ENCODE measurements at regions not wholly inside any gene's neighbourhood (a gene's known extent, or its start where the extent isn't known, plus 50 kb on each side); places are given as distances from the start of the nearest gene placed in this dataset.
A peak's percentile ranks its signal among the peaks of the same experiment; 100 is the strongest.

DNA sequence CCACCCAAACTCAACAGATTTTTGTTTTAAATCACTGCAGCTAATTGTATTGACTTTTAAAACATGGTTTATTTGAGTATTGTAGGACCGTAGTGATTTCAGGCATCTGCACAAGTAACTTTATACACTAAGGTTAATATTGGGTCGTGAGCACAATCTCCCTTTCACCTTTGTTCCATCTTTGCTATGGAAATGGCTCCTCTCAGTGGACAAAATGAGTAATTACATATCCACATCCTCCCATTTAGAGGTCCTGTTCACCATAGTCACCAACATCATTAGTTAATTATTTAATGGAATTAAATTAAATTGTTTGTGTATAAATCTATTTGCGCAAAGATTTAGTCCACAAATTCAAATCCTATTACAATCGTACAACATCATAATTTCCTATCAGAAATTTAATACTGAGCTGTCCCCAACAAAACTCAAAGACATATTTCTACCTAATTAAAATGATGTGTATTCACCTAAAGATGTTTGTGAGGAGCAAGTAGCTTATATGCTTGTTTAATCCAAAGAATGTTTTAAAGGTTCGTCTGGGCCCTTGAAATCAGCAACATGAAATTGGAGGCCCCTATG is 173.0 kb upstream of the DAPK1 start:
- peak; percentile 79 to 86 for DNase-seq (ENCODE audit: low read depth in 2 of 2)
- TF ChIP-seq, protein P1, sequence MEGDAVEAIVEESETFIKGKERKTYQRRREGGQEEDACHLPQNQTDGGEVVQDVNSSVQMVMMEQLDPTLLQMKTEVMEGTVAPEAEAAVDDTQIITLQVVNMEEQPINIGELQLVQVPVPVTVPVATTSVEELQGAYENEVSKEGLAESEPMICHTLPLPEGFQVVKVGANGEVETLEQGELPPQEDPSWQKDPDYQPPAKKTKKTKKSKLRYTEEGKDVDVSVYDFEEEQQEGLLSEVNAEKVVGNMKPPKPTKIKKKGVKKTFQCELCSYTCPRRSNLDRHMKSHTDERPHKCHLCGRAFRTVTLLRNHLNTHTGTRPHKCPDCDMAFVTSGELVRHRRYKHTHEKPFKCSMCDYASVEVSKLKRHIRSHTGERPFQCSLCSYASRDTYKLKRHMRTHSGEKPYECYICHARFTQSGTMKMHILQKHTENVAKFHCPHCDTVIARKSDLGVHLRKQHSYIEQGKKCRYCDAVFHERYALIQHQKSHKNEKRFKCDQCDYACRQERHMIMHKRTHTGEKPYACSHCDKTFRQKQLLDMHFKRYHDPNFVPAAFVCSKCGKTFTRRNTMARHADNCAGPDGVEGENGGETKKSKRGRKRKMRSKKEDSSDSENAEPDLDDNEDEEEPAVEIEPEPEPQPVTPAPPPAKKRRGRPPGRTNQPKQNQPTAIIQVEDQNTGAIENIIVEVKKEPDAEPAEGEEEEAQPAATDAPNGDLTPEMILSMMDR (IDR thresholded peaks at IDR 0.05; ENCODE audit: low read depth, low read length), result peak; percentile 48
- H3K4me3 ChIP-seq (replicated peaks in 1 of 2; ENCODE audit: low read depth in 2 of 2, low read length in 2 of 2), result no peak overlapping the region

DNA sequence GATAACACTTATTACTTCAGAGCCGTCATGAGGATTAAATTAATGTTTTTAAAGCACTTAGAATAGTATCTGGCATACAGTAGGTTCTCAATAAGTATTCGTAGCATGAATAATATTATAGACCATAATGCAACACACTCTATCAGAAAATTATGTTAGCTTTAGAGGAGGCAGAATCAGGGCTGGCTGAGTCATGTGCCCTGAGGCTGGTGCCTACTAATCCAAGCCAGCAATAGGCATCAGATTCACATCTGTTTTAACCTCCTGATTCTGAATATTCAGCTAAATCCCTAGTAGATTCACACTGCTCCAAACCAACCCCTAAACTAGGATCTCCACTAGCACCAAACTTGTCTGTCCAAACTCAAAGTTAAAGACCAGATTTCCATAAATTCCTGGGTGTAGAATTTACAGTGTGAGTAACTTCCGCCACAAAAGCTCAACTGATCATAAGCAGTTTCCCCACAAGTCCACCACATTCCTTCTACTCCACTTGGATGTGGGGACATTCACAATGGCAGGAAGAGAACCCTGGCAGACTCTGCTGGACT is 170.0 kb upstream of the DAPK1 start:
- DNase-seq (ENCODE audit: low read depth in 2 of 2), result no peak

DNA sequence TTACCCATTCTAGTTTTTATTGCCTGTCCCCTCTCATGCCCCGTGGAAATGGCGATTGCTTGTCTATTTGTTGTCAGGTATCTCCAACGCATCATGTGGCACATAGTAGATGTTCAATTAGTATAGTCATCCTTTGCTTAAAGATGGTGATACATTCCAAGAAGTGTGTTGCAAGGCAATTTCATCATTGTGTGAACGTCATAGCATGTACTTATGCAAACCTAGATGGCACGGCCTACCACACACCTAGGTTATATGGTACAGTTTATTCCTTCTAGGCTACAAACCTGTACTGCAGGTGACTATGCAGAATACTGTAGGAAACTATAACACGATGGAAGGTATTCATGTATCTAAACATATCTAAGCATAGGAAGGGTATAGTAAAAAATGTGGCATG is 163.9 kb upstream of the DAPK1 start:
- no peak for DNase-seq (ENCODE audit: low read depth in 2 of 2)
- TF ChIP-seq, protein P1 (IDR thresholded peaks at IDR 0.05; ENCODE audit: low read depth, low read length), result no peak

More for the DNA sequence above, 170.0 kb upstream of the DAPK1 start:
- TF ChIP-seq, protein P1 (IDR thresholded peaks at IDR 0.05; ENCODE audit: low read depth, low read length), result no peak
- H3K4me3 ChIP-seq (replicated peaks in 1 of 2; ENCODE audit: low read depth in 2 of 2, low read length in 2 of 2), result no peak overlapping the region

DNA sequence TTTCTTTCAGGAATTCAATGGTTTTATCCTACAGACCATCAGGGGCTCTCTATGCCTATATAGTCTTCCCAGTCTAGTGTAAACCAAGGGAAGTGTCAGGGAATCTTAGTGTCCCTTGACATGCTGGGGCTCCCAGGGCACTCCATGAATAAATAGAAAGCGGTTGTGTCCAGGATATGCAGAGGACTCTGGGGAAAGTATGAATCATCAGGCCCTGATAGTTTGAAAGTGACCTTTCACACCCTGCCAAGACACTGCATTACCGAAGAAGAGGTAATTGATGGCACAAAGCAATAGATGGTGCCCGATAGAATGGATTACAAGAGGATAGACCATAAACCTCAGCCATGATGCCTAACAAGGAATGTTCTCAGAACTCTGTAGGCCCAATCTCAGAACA is 163.3 kb upstream of the DAPK1 start:
- TF ChIP-seq, protein P1 (IDR thresholded peaks at IDR 0.05; ENCODE audit: low read depth, low read length), result no peak
- no peak overlapping the region for H3K4me3 ChIP-seq (replicated peaks in 1 of 2; ENCODE audit: low read depth in 2 of 2, low read length in 2 of 2)
- no peak for DNase-seq (ENCODE audit: low read depth in 2 of 2)

More for the DNA sequence above, 163.9 kb upstream of the DAPK1 start:
- no peak overlapping the region for H3K4me3 ChIP-seq (replicated peaks in 1 of 2; ENCODE audit: low read depth in 2 of 2, low read length in 2 of 2)

DNA sequence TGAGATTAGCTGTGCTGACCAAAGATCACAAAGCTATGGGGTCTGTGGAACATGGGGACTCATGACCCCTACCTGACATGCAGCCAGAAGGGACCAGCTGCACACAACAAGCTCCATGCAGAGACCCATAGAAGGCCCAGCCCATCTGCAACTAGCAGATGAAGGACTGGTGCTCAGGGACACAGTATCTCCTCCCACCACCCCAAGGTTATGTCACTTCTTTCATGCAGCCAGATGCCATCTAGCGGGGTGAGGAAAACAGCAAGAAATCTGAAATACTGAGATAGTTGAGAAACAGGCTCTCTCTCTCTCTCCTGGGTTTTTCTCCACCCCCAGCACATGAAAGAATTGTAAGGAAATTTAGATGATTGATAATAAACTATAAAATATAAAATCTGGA is 161.3 kb upstream of the DAPK1 start:
- no peak overlapping the region for H3K4me3 ChIP-seq (replicated peaks in 1 of 2; ENCODE audit: low read depth in 2 of 2, low read length in 2 of 2)
- TF ChIP-seq, protein P1 (IDR thresholded peaks at IDR 0.05; ENCODE audit: low read depth, low read length), result peak; percentile 29
- peak in 1 of 2 donors; percentile 45 for DNase-seq (ENCODE audit: low read depth in 2 of 2)

DNA sequence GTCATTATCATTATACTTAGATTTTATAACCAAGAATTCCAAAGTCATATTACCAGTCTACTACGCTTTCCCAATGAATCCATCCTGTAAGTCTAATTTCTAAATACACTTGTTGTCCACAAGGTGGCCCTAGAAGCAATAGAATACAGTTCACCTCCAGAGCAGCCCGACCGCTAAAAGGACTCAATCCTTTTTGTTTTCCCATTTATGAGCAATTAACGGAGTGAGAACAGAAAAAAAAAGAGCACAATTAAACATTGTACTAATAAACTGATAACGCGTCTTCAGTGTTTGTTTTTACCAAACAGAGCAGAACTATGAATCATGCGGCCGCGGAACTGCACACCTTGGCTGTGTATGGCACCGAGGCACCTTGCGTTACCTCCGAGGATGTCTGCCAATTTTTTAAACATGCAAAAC is 160.7 kb upstream of the DAPK1 start:
- TF ChIP-seq, protein P1 (IDR thresholded peaks at IDR 0.05; ENCODE audit: low read depth, low read length), result peak; percentile 59
- DNase-seq (ENCODE audit: low read depth in 2 of 2), result peak; percentile 90 to 94
- peak overlapping the region; percentile 25 to 44 for H3K4me3 ChIP-seq (replicated peaks in 1 of 2; ENCODE audit: low read depth in 2 of 2, low read length in 2 of 2)
